ENCODE measurements at regions not wholly inside any gene's neighbourhood (a gene's known extent, or its start where the extent isn't known, plus 50 kb on each side); places are given as distances from the start of the nearest gene placed in this dataset.
A peak's percentile ranks its signal among the peaks of the same experiment; 100 is the strongest.
"Not testable (repeated sequence)": the region's sequence is repeated elsewhere in the genome, so short reads cannot be mapped to it uniquely, and the experiment has no call there.

DNA sequence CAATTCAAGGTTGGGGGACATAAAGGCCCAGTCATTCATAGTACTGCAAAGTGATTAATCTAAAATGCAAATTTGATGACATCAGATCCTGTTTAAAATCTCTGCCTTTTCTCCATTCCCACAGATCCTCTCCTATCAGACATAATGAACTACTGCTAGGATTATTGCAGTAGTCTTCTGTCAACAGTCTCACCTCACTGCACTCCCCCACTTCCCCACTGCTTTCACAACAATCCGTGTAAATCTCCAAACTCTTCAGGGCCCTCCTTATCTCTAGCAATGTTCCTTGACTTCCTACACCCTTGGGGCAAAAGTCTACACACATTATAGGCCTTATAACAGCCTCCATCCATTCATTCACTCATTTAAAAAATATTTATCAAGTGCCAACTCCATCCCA, 112.4 kb downstream of the KBTBD2 start:
- intact Hi-C loops (cut with DNase I): no loop called here

DNA sequence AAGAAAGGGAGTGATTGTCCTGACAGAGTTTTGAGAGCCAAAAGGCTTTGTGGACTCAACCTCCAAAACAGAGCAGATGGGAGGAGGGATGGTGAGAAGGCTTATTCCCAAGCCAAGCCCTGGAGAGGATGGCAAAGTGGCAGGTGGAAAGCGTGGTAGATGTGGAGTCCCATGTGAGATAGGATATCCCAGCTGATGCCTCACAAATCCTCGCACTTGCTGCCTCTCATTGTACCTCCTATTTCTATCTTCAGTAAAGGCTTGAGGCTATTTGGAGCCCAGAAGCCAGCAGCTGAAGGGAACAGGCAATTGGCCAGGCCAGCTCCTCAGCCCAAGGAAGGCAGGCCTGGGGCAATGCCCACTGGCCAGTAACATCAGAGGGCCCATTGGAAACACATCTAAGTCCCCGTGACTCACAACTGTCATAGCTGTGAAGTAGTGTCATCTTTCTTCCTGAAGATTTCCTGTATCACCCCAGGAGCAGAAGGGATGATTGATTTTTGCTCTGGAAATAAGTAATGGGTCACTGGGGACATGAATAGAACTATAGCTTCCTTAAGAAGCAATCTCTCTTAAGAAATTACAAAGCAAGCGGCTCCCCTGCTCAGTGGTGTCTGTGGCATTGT, 114.4 kb downstream of the KBTBD2 start:
- H3K4me1 ChIP-seq (replicated peaks in 1 of 2); H3K9me3 ChIP-seq (replicated peaks in 1 of 3); H3K36me3 ChIP-seq (replicated peaks in 1 of 2); H3K27me3 ChIP-seq; H3K27ac ChIP-seq; intact Hi-C loops (cut with DNase I); H3K4me3 ChIP-seq: not testable (repeated sequence)
- peak in 1 of 7 donors; percentile 25 for DNase-seq
- WGBS, 4 donors: 74 to 81% (median 80%) methylated on average over 4 of the region's 4 CpGs

More for the DNA sequence above, 112.4 kb downstream of the KBTBD2 start:
- Histone ChIP-seq H3K27me3 (no peaks in the 10 kb centered on the region), H3K27ac (no peak overlapping the region), H3K4me1 (replicated peaks in 1 of 2) (no peaks in the 10 kb centered on the region), H3K9me3 (replicated peaks in 1 of 3) (no peaks in the 10 kb centered on the region), H3K4me3 (no peak overlapping the region), H3K36me3 (replicated peaks in 1 of 2) (no peaks in the 10 kb centered on the region)
- no peak for DNase-seq
- TF ChIP-seq, protein P1, sequence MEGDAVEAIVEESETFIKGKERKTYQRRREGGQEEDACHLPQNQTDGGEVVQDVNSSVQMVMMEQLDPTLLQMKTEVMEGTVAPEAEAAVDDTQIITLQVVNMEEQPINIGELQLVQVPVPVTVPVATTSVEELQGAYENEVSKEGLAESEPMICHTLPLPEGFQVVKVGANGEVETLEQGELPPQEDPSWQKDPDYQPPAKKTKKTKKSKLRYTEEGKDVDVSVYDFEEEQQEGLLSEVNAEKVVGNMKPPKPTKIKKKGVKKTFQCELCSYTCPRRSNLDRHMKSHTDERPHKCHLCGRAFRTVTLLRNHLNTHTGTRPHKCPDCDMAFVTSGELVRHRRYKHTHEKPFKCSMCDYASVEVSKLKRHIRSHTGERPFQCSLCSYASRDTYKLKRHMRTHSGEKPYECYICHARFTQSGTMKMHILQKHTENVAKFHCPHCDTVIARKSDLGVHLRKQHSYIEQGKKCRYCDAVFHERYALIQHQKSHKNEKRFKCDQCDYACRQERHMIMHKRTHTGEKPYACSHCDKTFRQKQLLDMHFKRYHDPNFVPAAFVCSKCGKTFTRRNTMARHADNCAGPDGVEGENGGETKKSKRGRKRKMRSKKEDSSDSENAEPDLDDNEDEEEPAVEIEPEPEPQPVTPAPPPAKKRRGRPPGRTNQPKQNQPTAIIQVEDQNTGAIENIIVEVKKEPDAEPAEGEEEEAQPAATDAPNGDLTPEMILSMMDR (IDR thresholded peaks at IDR 0.05): no peak
- no peak for TF ChIP-seq POLR2A (IDR thresholded peaks at IDR 0.05)
- 30 to 81% (median 76%) methylated on average over 1 of the region's 1 CpG for WGBS, 4 donors

DNA sequence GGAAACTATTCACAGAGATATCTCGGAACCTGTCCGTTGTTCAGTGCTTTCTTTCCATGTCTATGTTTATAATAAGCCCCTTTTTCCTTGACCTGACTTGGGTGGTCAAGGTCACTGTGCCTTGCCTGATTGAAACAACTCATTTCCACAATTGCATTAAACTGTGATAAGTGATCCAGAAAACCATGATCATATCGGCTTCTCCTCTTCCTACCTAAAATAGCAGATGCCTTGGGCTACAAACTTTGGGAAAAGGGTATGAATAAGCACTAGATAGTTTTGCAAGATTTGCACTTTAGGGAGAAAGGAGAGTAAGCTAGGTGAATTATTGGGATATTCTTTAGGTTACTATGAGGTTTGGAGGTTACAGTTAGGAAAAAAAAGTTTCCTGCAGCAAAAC, 115.2 kb downstream of the KBTBD2 start:
- H3K4me3 ChIP-seq; H3K36me3 ChIP-seq (replicated peaks in 1 of 2); intact Hi-C loops (cut with DNase I); H3K4me1 ChIP-seq (replicated peaks in 1 of 2); DNase-seq; H3K9me3 ChIP-seq (replicated peaks in 1 of 3); H3K27ac ChIP-seq; H3K27me3 ChIP-seq: not testable (repeated sequence)
- WGBS, 4 donors: 60 to 79% (median 68%) methylated on average over 1 to 3 of the region's 3 CpGs

DNA sequence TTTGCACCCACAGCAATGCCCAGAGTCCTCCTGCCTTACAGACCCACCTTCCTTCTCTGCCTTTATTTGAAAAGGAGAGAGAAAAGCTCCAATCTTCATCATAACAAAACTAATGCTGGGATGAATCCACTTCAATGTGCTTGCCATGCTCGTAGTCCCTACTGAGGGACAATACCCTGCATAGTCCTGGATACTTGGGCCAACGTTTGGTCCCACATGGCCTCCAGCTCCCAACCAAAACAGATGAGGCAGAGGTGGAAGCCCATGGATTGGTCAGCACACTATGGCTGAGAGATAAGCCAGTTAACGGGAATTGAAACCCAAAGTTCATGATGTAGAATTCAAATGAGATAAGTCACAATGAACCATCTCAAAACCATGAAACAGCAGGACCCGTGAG, 115.8 kb downstream of the KBTBD2 start:
- DNase-seq; H3K4me1 ChIP-seq (replicated peaks in 1 of 2); H3K27me3 ChIP-seq; H3K27ac ChIP-seq; H3K9me3 ChIP-seq (replicated peaks in 1 of 3); H3K36me3 ChIP-seq (replicated peaks in 1 of 2); H3K4me3 ChIP-seq; intact Hi-C loops (cut with DNase I): not testable (repeated sequence)
- 50 to 63% (median 58%) methylated on average over 2 to 3 of the region's 4 CpGs for WGBS, 4 donors

DNA sequence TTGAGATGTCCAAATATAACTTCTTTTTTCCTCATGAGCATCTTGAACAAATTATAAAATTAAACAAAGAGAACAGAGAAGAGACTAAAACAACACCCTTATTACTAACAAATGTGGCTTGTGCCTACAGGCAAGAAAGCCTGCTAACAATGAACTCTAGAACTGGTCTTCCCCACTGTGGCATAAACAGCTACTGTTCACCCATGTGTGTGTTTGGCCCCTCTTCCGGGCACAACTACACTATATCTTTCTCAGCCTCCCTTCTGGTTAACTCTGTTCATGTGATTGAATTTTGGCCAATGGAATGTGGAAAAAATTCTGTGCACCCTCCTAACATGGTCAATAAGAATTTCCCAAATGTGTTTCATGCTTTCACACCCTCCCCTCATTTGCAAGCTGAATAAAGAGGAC, 117.0 kb downstream of the KBTBD2 start:
- 77 to 90% (median 86%) methylated on average over 1 of the region's 1 CpG for WGBS, 4 donors
- no peak for DNase-seq
- intact Hi-C loops (cut with DNase I): no loop called here
- Histone ChIP-seq H3K27me3 (no peaks in the 10 kb centered on the region), H3K4me3 (no peak overlapping the region), H3K9me3 (replicated peaks in 1 of 3) (no peaks in the 10 kb centered on the region), H3K27ac (no peak overlapping the region), H3K4me1 (replicated peaks in 1 of 2) (no peaks in the 10 kb centered on the region), H3K36me3 (replicated peaks in 1 of 2) (no peaks in the 10 kb centered on the region)
- TF ChIP-seq, protein P1 (IDR thresholded peaks at IDR 0.05): no peak

DNA sequence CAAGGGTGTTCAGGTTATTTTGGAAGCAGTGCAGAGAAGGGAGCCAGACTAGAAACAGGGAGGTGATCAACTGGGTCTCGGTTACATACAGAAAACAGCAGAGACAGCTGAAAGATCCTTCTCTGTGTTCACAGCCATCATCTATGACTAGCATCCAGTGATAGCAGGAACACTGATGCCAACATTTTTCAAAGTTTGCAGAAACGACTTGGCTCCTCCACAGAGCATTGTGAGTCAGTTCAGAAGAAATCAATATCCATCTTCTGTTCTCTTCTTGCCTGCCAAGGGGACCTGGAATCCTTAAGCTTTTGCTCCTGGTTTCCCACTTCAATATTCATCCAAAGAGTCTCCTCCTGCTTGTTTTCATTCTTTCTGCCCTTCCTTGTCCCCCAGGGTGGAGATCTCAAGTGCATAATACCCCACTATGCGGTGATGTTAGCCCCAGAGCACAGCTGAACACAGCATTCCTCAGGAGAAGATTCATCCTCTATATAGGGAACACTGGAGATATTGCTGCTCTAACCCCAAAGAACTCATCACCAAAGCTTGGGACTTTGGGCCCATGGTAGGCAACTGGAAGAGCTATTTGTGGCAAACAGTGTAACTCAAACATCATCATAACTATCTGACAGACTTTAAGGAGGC, 122.6 kb downstream of the KBTBD2 start:
- H3K36me3 ChIP-seq (replicated peaks in 1 of 2); H3K9me3 ChIP-seq (replicated peaks in 1 of 3); intact Hi-C loops (cut with DNase I); H3K4me3 ChIP-seq; H3K27ac ChIP-seq; DNase-seq; H3K4me1 ChIP-seq (replicated peaks in 1 of 2); H3K27me3 ChIP-seq: not testable (repeated sequence)
- 43 to 80% (median 63%) methylated on average over 3 of the region's 3 CpGs for WGBS, 4 donors

DNA sequence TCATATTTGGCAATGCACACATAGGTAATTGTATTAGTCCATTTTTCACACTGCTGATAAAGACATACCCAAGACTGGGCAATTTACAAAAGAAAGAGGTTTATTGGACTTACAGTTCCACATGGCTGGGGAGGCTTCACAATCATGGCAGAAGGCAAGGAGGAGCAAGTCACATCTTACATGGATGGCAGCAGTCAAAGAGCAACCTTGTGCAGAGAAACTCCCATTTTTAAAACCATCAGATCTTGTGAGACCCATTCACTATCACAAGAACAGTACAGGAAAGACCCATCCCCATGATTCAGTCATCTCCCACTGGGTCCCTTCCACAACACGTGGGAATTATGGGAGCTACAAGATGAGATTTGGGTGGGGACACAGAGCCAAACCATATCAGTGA, 123.2 kb downstream of the KBTBD2 start:
- intact Hi-C loops (cut with DNase I); H3K4me3 ChIP-seq: not testable (repeated sequence)

More for the DNA sequence above, 123.2 kb downstream of the KBTBD2 start:
- not testable (repeated sequence) for H3K36me3 ChIP-seq (replicated peaks in 1 of 2); H3K27ac ChIP-seq; H3K9me3 ChIP-seq (replicated peaks in 1 of 3); H3K27me3 ChIP-seq; DNase-seq; H3K4me1 ChIP-seq (replicated peaks in 1 of 2)
- WGBS, 4 donors: 85 to 100% (median 93%) methylated on average over 1 of the region's 1 CpG
